HG02970 (cell line): ENCODE measurements at regions not wholly inside any gene's neighbourhood (a gene's known extent, or its start where the extent isn't known, plus 50 kb on each side); places are given as distances from the start of the nearest gene placed in this dataset.
A peak's percentile ranks its signal among the peaks of the same experiment; 100 is the strongest.
"Not testable (repeated sequence)": the region's sequence is repeated elsewhere in the genome, so short reads cannot be mapped to it uniquely, and the experiment has no call there.

Experiments
- ATAC-seq: cut with Tn5 transposase; IDR thresholded peaks from one replicate; pipeline ENCODE4 v1.9.1; 2021; ENCODE audit warnings: mild to moderate bottlenecking, moderate library complexity, moderate number of reproducible peaks; ENCODE audit not compliant: unreplicated experiment, low FRiP score

GRCh38 chr6:100229512-100229911 is 235.2 kb downstream of the SIM1 start:
- no peak for ATAC-seq

- ATAC-seq, result peak; percentile 99
Observed at GRCh38 chr6:100228834-100229441, 234.9 kb upstream of the MCHR2 start.

- peak; percentile 3 for ATAC-seq
Observed at GRCh38 chr6:100228437-100228833, 234.4 kb upstream of the MCHR2 start.

GRCh38 chr6:100226811-100227210 is 232.8 kb upstream of the MCHR2 start:
- no peak for ATAC-seq

- not testable (repeated sequence) for ATAC-seq
Observed at GRCh38 chr6:100223952-100224351, 229.9 kb upstream of the MCHR2 start.

GRCh38 chr6:100220543-100220942 is 226.5 kb upstream of the MCHR2 start:
- no peak for ATAC-seq

GRCh38 chr6:100217225-100218012 is 223.4 kb upstream of the MCHR2 start:
- ATAC-seq, result no peak

- ATAC-seq, result no peak
Observed at GRCh38 chr6:100216760-100217159, 222.7 kb upstream of the MCHR2 start.

GRCh38 chr6:100212131-100212530 is 218.1 kb upstream of the MCHR2 start:
- ATAC-seq, result no peak

- ATAC-seq, result no peak
Observed at GRCh38 chr6:100210137-100211117, 216.4 kb upstream of the MCHR2 start.

GRCh38 chr6:100209323-100210136 is 215.5 kb upstream of the MCHR2 start:
- no peak for ATAC-seq

GRCh38 chr6:100203400-100203799 is 209.4 kb upstream of the MCHR2 start:
- ATAC-seq, result no peak

- no peak for ATAC-seq
Observed at GRCh38 chr6:100202417-100203194, 208.6 kb upstream of the MCHR2 start.

- ATAC-seq, result not testable (repeated sequence)
Observed at GRCh38 chr6:100196214-100196982, 202.4 kb upstream of the MCHR2 start.

GRCh38 chr6:100195244-100195643 is 201.2 kb upstream of the MCHR2 start:
- not testable (repeated sequence) for ATAC-seq

GRCh38 chr6:100194535-100194934 is 200.5 kb upstream of the MCHR2 start:
- no peak for ATAC-seq

GRCh38 chr6:100188754-100189153 is 194.7 kb upstream of the MCHR2 start:
- ATAC-seq, result no peak

GRCh38 chr6:100186552-100186951 is 192.5 kb upstream of the MCHR2 start:
- no peak for ATAC-seq

- no peak for ATAC-seq
Observed at GRCh38 chr6:100185615-100186014, 191.6 kb upstream of the MCHR2 start.
